GM12865 (cell line): ENCODE measurements at regions not wholly inside any gene's neighbourhood (a gene's known extent, or its start where the extent isn't known, plus 50 kb on each side); places are given as distances from the start of the nearest gene placed in this dataset.

Experiments used
- DNase-seq: peaks from one replicate; pipeline ENCODE4 v3.0.0; 2010; ENCODE audit warnings: low read depth
- H3K4me3 ChIP-seq: 2 replicates; pipeline ENCODE4 v1.5.1; 2011; ENCODE audit warnings: mild to moderate bottlenecking, low read depth, low read length, control low read depth
- TF ChIP-seq, protein P1 (sequence below): IDR thresholded peaks from 2 replicates; pipeline ENCODE4 v1.5.1; 2011; ENCODE audit warnings: low read length, control low read depth, low read depth, inconsistent platforms; ENCODE audit not compliant: insufficient read depth; ENCODE audit errors: missing control alignments

DNA sequence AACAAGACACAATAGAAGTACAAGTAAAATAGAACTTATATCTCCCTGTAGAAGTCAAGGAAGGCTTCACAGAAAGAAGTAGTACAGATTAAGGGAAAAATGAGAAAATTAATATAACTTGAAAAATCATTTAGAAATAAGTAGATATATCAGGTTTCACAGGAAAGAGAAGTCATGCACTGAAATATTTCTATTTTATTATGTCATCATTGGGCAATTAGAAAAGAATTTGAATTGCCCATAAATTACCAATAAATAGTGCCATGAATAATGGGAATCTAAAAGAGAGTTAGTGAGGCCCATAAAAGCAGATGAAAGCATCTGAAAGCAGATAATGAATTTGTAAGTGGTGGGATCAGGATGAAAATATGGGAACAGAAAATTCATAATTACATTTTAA is 1597.8 kb downstream of the PLA2G4A start:
- no peak overlapping the region for H3K4me3 ChIP-seq
- no peak for DNase-seq
- TF ChIP-seq, protein P1, sequence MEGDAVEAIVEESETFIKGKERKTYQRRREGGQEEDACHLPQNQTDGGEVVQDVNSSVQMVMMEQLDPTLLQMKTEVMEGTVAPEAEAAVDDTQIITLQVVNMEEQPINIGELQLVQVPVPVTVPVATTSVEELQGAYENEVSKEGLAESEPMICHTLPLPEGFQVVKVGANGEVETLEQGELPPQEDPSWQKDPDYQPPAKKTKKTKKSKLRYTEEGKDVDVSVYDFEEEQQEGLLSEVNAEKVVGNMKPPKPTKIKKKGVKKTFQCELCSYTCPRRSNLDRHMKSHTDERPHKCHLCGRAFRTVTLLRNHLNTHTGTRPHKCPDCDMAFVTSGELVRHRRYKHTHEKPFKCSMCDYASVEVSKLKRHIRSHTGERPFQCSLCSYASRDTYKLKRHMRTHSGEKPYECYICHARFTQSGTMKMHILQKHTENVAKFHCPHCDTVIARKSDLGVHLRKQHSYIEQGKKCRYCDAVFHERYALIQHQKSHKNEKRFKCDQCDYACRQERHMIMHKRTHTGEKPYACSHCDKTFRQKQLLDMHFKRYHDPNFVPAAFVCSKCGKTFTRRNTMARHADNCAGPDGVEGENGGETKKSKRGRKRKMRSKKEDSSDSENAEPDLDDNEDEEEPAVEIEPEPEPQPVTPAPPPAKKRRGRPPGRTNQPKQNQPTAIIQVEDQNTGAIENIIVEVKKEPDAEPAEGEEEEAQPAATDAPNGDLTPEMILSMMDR, result no peak

DNA sequence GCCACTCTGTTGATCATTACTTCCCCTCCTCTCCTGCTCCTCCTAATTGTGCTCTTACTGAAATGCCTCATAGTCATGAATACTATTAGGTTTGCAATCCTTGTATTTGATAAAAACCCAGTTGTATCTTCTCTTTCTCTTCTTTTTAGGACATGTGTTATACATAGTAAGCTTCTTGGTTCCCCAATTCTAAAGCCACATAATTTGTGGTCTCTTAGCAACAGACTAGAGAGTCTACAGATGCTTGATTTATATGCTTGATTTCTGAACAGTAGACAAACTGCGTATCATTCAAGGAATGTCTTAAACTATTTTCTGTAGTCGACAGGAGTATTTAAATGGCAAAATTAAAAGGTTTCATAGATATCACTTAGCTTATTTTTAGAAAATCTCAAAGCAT is 1598.9 kb downstream of the PLA2G4A start:
- TF ChIP-seq, protein P1, result no peak
- no peak overlapping the region for H3K4me3 ChIP-seq
- DNase-seq, result no peak

DNA sequence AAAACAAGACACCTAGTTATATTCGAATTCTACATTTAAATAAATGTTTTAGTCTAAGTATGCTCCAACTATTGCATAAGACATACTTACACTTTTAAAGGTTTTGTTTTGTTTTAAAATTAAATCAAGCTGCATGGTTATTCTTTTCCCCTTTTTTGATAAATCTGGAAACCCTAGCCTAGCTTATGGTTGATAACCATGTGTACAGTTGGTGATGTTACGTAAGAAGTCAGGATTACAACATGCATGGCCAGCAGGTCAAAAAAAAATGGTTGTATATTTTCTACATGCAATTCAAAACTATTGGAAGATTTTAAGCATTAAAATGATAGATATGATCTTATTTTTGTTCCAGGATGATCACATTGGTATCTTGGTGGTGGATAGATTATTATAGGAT is 1600.6 kb downstream of the PLA2G4A start:
- no peak overlapping the region for H3K4me3 ChIP-seq
- no peak for DNase-seq
- TF ChIP-seq, protein P1, result no peak

GRCh38 chr1:188432427-188432826 is 1603.7 kb downstream of the PLA2G4A start:
- no peak for DNase-seq
- H3K4me3 ChIP-seq, result no peak overlapping the region
- TF ChIP-seq, protein P1, result no peak

DNA sequence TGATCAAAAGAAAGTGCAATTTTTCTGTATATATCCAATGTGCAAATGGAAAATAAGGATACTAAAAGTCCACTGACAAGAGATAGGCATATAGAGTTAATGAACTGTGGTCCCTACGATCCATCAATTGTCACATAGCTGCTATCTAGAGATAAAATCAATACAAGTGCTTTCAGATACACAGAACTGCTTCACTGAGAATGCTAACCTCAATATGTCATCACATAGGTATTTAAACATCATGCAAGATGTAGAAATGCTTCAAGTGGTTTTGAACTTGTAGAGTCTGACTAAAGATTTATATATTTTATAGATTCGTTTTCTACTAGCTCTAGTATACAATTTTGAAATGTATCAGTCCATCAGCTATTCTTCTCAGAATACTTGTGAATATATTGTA is 1604.7 kb downstream of the PLA2G4A start:
- TF ChIP-seq, protein P1, result no peak
- no peak for DNase-seq
- H3K4me3 ChIP-seq, result no peak overlapping the region

- DNase-seq, result no peak
- TF ChIP-seq, protein P1, result no peak
- H3K4me3 ChIP-seq, result no peak overlapping the region
Measured at GRCh38 chr1:188444526-188444925, 1615.8 kb downstream of the PLA2G4A start.

GRCh38 chr1:188462837-188463236 is 1634.1 kb downstream of the PLA2G4A start:
- TF ChIP-seq, protein P1, result no peak

More at GRCh38 chr1:188462837-188463236, 1634.1 kb downstream of the PLA2G4A start:
- no peak overlapping the region for H3K4me3 ChIP-seq
- DNase-seq, result no peak
